ENCODE measurements at regions not wholly inside any gene's neighbourhood (a gene's known extent, or its start where the extent isn't known, plus 50 kb on each side); places are given as distances from the start of the nearest gene placed in this dataset.

DNA sequence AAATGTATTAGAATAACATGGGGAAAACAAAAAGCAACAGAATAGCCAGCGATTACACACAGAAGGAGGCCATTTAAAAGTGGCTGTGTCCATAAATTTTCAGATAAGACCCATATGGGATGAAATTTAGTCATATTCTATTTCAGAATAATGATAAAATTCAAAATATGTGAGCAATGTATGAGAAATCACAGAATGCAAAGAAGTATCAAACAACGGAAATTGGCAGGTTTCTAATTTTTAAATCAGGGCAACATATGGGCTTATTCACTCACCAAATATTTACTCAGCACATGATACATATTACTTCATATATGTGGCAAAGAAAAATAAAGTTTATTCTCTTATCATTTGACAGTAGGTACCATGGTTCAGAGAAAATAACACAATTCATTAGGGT is 208.5 kb downstream of the GRB14 start:
- intact Hi-C loops (cut with DNase I; ENCODE audit: low total_unique reads): no loop called here
- TF ChIP-seq POLR2AphosphoS5 (IDR thresholded peaks at IDR 0.05) (no peak), POLR2A (IDR thresholded peaks at IDR 0.05) (no peak)
- TF ChIP-seq, protein P1, sequence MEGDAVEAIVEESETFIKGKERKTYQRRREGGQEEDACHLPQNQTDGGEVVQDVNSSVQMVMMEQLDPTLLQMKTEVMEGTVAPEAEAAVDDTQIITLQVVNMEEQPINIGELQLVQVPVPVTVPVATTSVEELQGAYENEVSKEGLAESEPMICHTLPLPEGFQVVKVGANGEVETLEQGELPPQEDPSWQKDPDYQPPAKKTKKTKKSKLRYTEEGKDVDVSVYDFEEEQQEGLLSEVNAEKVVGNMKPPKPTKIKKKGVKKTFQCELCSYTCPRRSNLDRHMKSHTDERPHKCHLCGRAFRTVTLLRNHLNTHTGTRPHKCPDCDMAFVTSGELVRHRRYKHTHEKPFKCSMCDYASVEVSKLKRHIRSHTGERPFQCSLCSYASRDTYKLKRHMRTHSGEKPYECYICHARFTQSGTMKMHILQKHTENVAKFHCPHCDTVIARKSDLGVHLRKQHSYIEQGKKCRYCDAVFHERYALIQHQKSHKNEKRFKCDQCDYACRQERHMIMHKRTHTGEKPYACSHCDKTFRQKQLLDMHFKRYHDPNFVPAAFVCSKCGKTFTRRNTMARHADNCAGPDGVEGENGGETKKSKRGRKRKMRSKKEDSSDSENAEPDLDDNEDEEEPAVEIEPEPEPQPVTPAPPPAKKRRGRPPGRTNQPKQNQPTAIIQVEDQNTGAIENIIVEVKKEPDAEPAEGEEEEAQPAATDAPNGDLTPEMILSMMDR (IDR thresholded peaks at IDR 0.05 in 8 of 11, conservative IDR thresholded peaks at IDR 0.05 in 3 of 11): no peak
- DNase-seq: no peak
- Histone ChIP-seq H3K4me3 (no peak overlapping the region), H3K4me1 (no peaks in the 10 kb centered on the region), H3K27ac (no peak overlapping the region), H3K36me3 (no peaks in the 10 kb centered on the region), H3K9me3 (no peaks in the 10 kb centered on the region), H3K27me3 (replicated peaks in 1 of 7) (no peaks in the 10 kb centered on the region)
- WGBS, 5 donors: 78 to 88% (median 86%) methylated on average over 2 of the region's 2 CpGs

DNA sequence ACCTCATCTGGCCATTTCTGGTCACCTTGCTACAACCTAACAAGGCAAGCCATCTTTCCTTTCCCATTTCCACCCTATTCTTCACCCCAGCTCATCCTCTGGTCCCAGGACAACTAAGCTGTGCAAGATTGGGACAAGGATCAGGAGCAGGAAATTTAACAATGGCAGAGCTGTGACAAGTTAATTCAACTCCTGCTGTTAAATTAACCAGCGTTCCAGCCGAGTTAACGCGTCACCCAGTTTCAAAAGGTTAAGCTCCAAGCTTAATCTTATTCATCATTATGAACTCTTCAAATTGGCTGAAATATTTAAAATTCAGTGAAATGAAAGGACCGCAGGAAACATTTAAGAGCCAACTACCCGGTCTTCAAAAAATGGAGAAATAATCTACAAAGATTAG is 231.9 kb downstream of the GRB14 start:
- TF ChIP-seq, protein P1 (IDR thresholded peaks at IDR 0.05 in 8 of 11, conservative IDR thresholded peaks at IDR 0.05 in 3 of 11): no peak
- no peaks in the 10 kb centered on the region for H3K27me3 ChIP-seq (replicated peaks in 1 of 7)
- H3K36me3 ChIP-seq: no peaks in the 10 kb centered on the region
- 92 to 93% (median 92%) methylated on average over 6 of the region's 6 CpGs for WGBS, 5 donors
- intact Hi-C loops (cut with DNase I; ENCODE audit: low total_unique reads): no loop called here
- H3K4me3 ChIP-seq: no peak overlapping the region
- no peaks in the 10 kb centered on the region for H3K4me1 ChIP-seq
- H3K9me3 ChIP-seq: no peaks in the 10 kb centered on the region
- DNase-seq: no peak
- no peak overlapping the region for H3K27ac ChIP-seq

DNA sequence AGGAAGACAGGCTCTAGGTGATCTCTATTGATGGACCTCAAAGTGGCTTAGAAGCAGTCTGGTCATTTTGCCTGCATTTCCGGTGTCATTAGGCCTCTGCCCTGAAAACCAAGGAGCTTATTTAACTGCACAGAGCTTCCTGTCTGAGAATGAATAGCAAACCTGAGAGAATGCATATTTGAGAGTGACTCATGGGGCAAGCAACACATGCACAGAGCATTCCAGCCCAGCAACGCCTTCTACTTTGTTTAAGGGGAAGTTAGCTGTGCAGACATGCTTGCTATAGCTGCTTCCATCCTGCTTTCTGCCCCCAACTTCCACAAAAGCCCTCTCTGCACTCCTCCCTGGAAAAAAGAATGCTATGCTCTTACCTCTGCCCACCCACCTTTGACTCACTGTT is 232.8 kb downstream of the GRB14 start:
- Histone ChIP-seq H3K27ac (no peak overlapping the region), H3K27me3 (replicated peaks in 1 of 7) (no peaks in the 10 kb centered on the region), H3K9me3 (no peaks in the 10 kb centered on the region), H3K4me1 (no peaks in the 10 kb centered on the region), H3K36me3 (no peaks in the 10 kb centered on the region), H3K4me3 (no peak overlapping the region)
- intact Hi-C loops (cut with DNase I; ENCODE audit: low total_unique reads): no loop called here
- no peak for TF ChIP-seq POLR2AphosphoS5 (IDR thresholded peaks at IDR 0.05)
- TF ChIP-seq, protein P1 (IDR thresholded peaks at IDR 0.05 in 8 of 11, conservative IDR thresholded peaks at IDR 0.05 in 3 of 11): no peak
- TF ChIP-seq POLR2A (IDR thresholded peaks at IDR 0.05): no peak
- DNase-seq: no peak
- WGBS, 5 donors: 10 to 30% (median 15%) methylated on average over 2 of the region's 2 CpGs

DNA sequence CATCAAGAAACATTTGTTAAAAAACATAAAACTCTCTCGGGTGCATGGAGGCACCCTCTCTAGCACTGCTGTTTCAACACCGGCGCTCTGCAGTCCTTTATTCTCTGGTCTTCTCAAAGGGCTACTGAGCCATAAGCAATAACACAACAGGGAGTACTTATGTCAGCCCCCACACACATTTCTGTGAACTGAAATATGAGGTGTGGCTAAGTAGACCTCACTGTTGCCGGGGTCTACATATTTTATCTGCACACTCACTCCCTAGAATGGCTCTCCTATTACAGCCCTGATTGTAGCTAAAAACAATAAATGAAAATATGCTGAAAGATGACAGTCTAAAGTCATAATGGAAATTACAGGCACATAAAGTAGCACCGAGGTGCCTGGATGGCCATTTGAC is 235.1 kb downstream of the GRB14 start:
- no peak overlapping the region for H3K4me3 ChIP-seq
- H3K27ac ChIP-seq: no peak overlapping the region
- intact Hi-C loops (cut with DNase I; ENCODE audit: low total_unique reads): no loop called here
- no peaks in the 10 kb centered on the region for H3K4me1 ChIP-seq
- H3K36me3 ChIP-seq: no peaks in the 10 kb centered on the region
- H3K27me3 ChIP-seq (replicated peaks in 1 of 7): no peaks in the 10 kb centered on the region
- H3K9me3 ChIP-seq: no peaks in the 10 kb centered on the region
- TF ChIP-seq, protein P1 (IDR thresholded peaks at IDR 0.05 in 8 of 11, conservative IDR thresholded peaks at IDR 0.05 in 3 of 11): no peak
- TF ChIP-seq POLR2AphosphoS5 (IDR thresholded peaks at IDR 0.05): no peak
- no peak for TF ChIP-seq POLR2A (IDR thresholded peaks at IDR 0.05)
- 83 to 99% (median 90%) methylated on average over 5 of the region's 5 CpGs for WGBS, 5 donors
- DNase-seq: no peak

All from spleen (tissue), 11 donors.